ENCODE measurements at regions not wholly inside any gene's neighbourhood (a gene's known extent, or its start where the extent isn't known, plus 50 kb on each side); places are given as distances from the start of the nearest gene placed in this dataset.

- H2AFZ ChIP-seq (ENCODE audit: low read length) = no peak overlapping the region
- H4K20me1 ChIP-seq (ENCODE audit: control insufficient read depth, insufficient read depth, insufficient read length) = no peaks in the 10 kb centered on the region
- no peak overlapping the region for H4K91ac ChIP-seq (ENCODE audit: insufficient read length, low read depth, low read length)
- H2BK12ac ChIP-seq (ENCODE audit: insufficient read length, low read depth, low read length) = no peak overlapping the region
- H3K14ac ChIP-seq (ENCODE audit: insufficient read depth, low read length) = no peak overlapping the region
- no peak overlapping the region for H3K56ac ChIP-seq (ENCODE audit: insufficient read length, low read depth, low read length)
- no peak overlapping the region for H3K18ac ChIP-seq (ENCODE audit: insufficient read length, low read depth, low read length)
- Mint-ChIP-seq H3K36me3 (ENCODE audit: insufficient read depth in 1 of 3, low read depth in 3 of 3) (no peaks in the 10 kb centered on the region), H3K27ac (no peak overlapping the region), H3K4me3 (no peak overlapping the region), H3K9me3 (no peaks in the 10 kb centered on the region), H3K27me3 (ENCODE audit: low read depth) (no peaks in the 10 kb centered on the region), H3K4me1 (peaks cover 0 to 2% of the 10 kb centered on the region in 2 experiments; a peak in 1 of 4 replicates)
- H3K9me3 ChIP-seq (ENCODE audit: control insufficient read depth, low read depth, low read length) = no peaks in the 10 kb centered on the region
- no peaks in the 10 kb centered on the region for H3K23me2 ChIP-seq (ENCODE audit: insufficient read length, low read depth, low read length, poor library complexity, severe bottlenecking)
- no peak for TF ChIP-seq CTCF (conservative IDR thresholded peaks at IDR 0.05)
- DNase-seq = no peak
- no peak overlapping the region for H2BK20ac ChIP-seq (ENCODE audit: low read depth, low read length, poor library complexity, severe bottlenecking)
- no peak overlapping the region for H2BK15ac ChIP-seq (ENCODE audit: low read depth, low read length)
- no peak overlapping the region for H3K9ac ChIP-seq (ENCODE audit: extremely low read depth, insufficient read length, low read length)
- no peaks in the 10 kb centered on the region for H3K79me2 ChIP-seq (ENCODE audit: insufficient read depth, low read length)
- H3K27me3 ChIP-seq (ENCODE audit: insufficient read depth, low read length) = no peaks in the 10 kb centered on the region
- no peak overlapping the region for H3K4ac ChIP-seq (ENCODE audit: low read depth, low read length)
- peaks cover 4% of the 10 kb centered on the region; the same call in 1 of the 2 replicates for H3K4me1 ChIP-seq (ENCODE audit: insufficient read depth, low read length)
- no peak overlapping the region for H2BK5ac ChIP-seq (ENCODE audit: insufficient read length, low read length)
- H2AK5ac ChIP-seq (ENCODE audit: insufficient read length, low read length) = no peak overlapping the region
- no peak overlapping the region for H3K23ac ChIP-seq (ENCODE audit: insufficient read length, low read depth, low read length)
- H3K27ac ChIP-seq (ENCODE audit: insufficient read length, low read depth, low read length) = no peak overlapping the region
- no peak overlapping the region for H3T11ph ChIP-seq (ENCODE audit: low read length)
- no peak overlapping the region for H4K5ac ChIP-seq (ENCODE audit: insufficient read length, low read depth, low read length)
- no peak overlapping the region for H2BK120ac ChIP-seq (ENCODE audit: low read depth, low read length, poor library complexity, severe bottlenecking)
- no peak overlapping the region for H3K4me2 ChIP-seq (ENCODE audit: insufficient read depth, insufficient read length, low read length)
- H3K79me1 ChIP-seq (ENCODE audit: insufficient read depth, low read depth, low read length, poor library complexity, severe bottlenecking) = no peaks in the 10 kb centered on the region
- H4K8ac ChIP-seq (replicated peaks; ENCODE audit: insufficient read length, low read depth, low read length) = no peak overlapping the region
Measured at GRCh38 chr13:70896136-70896535, 787.9 kb upstream of the KLHL1 start.
